HUDEP-2 (cell line): ENCODE measurements at regions not wholly inside any gene's neighbourhood (a gene's known extent, or its start where the extent isn't known, plus 50 kb on each side); places are given as distances from the start of the nearest gene placed in this dataset.

ENCODE experiments used
- DNase-seq, 76 experiments: peaks; one replicate each; lab custom pipeline; 2025; ENCODE audit not compliant: unreplicated experiment in 76 of 76; lab: John Stamatoyannopoulos, UW

DNA sequence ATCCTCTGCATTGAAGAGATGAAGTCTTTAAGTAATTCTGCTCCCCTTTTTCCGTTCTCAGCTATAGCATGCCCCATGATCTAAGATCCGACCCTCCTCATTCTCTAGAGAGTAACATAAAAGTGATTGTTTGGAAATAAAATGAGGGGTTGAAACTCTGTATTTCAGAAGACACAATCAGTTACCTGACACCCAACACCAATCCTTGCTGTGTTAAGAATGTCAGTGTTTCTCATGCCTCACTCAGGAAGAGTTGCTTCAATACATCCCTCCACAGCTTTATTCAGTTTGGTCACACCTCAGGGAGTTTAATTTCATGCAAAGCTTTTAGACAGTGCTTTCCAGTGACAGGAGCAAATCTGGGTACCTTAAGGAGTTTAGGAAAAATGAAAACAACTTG, 49.9 kb upstream of the RBBP8 start:
- no peak for DNase-seq
